ENCODE measurements at regions not wholly inside any gene's neighbourhood (a gene's known extent, or its start where the extent isn't known, plus 50 kb on each side); places are given as distances from the start of the nearest gene placed in this dataset.

DNA sequence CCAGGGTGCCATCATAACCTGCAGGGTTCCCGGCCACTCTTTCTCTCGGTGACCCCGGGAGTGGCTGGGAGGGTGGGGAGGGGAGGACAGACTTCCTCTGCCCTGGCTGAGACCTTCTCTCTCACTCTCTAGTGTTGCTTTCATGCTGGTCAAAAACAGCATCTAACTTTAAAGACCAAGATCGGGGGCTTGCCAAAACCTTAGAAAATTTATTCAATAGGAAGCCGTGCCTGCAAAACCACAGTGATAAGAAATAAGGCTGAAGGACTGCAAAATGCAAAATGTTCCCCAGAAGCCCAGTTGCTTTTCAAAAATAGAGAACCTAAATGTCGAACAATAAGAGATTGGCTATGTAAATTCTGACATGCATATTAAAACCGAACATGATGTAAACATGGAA is 344.0 kb downstream of the FOXL1 start:
- no peak for DNase-seq

DNA sequence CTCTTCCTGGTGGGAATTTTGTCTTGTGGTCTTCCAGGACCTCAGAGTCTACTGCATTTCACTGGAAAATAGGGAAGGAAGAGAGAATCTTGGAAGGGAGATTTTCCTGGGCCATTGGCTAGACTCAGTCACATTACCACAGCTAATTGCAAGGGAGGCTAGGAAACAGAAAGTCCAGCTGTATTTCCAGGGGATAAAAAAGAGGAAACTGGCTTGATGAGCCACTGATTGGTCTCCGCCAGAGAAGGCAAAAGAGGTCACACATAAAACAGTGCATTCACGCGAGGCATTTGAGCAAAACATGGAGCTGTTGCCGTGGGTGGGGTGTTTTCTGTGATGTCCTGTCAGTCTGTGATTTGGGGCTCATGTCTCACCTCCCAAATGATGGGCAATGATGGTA is 345.3 kb downstream of the FOXL1 start:
- DNase-seq: no peak

DNA sequence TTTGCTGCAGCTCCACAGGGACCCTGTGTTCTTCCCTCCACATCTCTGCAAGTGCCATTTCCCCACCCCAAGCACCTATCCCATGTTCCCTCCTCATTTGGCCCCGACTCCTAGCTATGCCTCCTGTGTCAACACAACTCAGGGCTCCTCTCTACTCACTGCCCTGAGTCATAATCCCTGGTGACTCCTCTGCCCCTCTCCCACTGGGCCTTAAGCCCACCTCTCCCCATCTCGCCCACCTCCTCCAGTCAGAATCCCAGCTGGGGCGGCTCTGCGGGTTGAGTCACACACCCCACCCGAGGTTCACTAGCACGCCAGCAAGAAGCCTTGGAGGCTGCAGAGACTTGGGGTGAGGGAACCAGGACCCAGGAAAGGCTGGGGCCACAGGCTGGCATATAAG is 346.2 kb downstream of the FOXL1 start:
- DNase-seq: no peak

DNA sequence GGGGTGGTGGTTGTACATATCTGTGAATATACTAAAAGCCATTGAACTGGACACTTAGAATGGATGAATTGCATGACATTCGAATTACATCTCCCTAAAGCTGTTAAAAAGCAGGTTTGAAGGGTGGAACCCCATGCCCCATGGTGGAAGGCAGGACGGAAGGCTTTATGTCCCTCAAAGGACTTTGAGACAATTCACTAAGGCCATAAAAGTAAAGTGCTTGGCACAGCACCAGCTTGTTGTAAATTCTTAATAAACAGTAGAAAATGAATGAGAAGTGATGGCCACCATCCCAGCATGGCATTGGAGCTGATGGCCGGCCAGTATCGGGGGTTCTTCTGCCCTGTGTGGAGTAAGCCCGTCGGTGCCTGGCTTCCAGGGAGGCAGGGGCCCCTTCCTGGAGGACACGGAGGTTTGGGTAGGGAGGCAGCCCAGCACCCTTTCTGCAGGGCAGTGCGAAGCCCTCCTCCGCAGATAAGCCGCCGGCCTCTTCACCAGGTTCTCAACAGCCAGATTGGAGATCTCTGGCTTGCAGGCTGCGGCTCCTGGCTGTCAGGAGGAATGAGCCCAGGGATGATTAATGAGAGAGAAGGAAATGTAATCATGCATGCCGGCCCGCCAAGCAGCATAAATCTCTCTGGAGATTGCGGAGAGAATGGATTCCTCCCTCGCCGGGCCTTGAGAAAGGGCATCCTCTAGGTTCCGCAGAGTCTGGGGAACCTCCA is 346.9 kb downstream of the FOXL1 start:
- DNase-seq: no peak

DNA sequence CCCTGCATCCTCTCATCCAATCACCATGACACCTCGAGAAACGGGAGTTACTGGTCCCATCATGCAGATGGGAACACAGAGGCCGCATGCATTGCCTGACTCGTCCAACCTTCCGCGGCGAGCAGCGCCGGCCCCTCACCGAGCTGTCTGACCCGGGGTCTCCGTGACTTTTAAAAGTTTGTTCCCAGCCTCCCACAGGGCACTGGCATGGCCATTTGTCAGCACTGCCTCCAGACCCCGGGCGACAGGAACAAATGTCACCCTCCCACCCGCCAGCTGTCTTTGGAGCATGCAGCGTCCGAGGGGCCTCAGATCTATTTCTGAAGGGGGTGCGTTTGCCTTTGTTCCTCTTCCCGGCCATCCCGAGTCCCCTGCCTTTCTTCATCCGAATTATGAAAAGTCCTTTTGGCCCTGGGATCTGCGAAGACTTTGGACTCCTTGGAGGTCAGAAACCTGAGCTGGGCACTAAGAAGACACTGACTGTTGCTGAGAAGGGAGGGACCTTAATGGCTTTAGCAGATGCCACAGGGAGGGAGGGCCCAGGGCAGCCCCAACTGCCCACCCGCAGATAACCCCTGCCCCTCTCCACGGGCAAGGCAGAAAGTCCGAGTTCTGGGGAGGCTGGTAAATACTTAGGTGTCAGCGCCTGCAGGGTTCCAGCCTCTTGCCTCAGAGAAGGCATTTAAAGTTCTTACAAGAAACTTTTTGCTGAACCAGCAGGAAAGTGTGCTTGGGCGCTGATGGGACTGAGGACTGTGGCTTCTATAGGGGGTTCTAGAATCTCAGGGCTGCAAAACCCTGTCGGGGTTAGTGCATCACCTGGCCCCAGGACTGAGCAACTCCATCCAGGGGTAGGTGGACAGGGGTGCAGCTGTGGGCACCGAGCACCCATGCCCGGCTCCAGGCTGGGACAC is 348.1 kb downstream of the FOXL1 start:
- DNase-seq: no peak

DNA sequence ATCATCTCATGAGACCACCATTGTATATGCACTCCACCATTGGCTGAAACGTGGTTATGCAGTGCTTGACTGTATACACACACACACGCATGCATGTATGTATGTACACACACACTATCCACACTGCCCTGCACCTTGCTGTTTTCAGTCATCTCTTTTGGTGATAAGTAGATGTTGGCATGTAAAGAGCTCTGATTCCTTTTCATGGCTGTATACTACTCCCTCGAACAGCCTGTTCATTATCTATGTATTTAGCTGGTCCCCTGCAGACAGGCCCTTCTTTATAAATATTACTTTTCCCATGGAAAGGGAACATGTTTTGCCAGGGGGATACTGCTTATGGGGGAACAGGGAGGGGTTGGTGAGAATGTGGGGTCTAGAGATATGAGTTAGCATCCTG is 349.4 kb downstream of the FOXL1 start:
- no peak for DNase-seq

DNA sequence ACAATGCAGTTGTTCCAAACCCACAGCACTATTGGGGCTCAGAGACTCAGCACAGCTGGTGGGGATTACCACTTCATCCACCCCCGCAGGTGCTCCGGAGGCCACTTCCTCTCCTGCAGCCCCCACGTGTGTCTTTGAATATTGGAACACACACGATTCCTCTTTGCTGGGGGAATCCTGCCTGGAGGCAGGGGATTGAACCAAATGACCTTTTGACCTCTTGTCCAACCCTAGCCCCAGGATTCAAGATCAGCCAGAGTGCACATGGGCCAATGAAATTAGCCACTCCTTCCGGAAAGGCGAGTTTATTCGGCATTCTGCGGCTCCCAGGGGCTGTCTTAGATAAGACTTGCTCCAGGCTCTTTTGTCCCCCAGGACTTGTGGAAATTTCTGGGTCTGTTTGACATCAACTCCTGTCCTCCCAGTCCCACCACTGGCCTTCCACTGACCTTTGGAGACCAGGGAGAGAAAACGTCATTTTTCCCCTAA is 350.2 kb downstream of the FOXL1 start:
- DNase-seq: no peak

DNA sequence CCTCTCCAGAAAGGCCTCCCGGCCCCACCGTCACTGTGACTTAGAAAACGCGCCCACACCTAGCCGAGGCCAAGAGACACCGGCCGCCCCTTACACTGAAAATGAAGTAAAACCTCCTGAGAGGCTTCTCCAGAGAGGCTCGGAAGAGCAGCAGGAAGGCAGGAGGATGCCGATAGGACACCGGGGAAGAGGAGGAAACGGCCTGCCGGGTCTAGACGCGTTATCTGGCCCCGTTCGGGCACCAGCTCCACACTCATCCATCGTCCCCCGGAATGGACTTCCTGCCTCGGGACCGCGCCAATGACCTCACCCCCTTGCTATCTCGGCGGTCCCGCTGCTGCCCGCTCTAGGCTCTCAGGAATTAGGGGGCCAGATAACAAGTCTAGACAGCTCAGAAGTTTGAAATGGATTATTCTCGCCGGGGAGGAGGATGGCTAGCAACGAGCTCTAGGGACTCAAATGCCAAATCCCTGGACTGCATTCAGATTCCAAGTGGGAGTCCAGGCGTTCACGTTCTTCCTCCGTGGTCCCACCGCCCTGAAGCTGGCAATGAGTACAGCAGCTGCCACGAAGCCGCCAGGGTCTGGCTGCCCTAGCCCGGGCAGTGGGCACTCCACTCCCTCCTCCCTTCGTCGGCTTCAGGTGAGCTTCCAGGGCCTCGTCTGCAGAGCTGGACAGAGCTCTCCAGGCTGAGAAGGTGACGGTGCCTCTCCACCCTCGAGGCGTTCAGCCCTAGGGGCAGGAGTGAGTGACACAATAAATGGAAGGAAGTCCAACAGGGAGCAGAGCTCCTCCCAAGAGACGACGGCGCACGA is 350.9 kb downstream of the FOXL1 start:
- DNase-seq: no peak

DNA sequence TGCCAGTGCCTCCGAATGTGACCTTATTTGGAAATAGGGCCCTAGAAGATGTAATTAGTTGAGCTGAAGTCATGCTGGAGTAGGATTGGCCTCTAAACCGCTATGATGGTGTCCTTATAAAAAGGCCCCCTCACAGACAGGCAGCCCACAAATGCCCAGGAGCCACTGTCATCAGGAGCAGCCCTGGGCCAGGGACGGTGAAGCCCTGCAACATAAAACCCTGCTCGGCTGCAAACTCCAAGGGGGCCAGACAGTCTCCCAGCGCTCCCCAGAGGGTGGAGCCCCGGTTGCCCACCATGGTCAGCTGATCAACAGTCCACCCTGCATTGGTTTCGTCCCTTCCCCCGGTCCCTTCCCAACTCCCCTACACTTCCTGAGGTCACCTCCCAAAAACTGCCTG is 351.7 kb downstream of the FOXL1 start:
- no peak for DNase-seq

DNA sequence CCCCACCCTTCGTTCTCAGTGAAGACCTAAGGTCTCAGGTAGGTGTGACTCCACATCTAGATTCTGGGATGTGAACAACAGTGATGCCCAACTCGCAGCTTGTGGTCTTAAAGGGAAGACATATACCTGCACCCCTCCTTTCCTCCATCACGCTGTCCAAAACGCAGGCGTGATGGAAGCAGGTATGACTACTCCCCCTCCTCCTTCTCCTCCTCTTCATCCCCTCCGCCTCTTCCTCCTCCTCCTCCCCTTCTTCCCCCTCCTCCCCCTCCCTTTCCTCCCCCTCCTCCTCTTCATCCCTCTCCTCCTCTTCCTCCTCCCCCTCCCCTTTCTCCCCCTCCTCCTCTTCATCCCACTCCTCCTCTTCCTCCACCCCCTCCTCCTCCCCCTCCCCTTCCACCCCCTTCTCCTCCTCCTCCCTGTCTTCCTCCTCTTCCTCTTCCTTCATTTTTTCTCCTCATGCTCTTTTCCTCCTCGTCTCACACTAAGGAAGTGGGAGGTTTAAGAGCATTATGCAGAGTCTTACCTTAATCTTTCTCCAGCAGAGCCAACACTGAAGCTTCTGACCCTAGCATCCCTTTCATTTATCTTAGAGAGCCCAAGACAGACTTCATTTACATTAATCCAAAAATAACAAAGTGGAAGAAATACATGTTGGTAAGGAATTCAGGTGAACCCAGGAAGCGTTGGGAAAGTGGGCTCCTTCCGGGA is 352.5 kb downstream of the FOXL1 start:
- no peak for DNase-seq

DNA sequence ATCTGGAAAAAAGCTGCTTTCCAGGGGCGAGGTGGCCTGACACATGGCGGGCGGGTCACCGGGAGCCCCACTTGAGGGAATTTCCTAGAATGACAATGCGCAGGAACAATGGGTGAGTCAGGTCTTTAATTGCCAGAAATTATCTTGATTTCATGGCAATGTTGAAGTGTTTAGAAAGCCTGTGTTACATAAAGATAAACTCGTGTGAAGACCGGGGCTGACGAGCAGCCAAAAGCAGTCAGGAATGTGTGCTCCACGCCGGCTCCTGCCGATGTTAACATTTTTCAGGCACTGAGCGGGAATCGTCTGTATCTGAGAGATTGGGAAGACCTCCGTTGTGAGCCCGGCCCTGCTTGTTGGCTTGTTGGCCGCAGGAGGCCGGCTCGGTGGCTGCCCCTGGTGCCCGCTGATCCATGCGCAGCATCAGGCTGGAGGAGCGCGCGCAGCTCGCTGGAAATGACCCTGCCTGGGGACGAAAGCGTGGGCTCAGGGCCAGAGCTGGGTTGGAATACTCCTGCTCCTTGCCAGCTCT is 353.1 kb downstream of the FOXL1 start:
- DNase-seq: no peak

DNA sequence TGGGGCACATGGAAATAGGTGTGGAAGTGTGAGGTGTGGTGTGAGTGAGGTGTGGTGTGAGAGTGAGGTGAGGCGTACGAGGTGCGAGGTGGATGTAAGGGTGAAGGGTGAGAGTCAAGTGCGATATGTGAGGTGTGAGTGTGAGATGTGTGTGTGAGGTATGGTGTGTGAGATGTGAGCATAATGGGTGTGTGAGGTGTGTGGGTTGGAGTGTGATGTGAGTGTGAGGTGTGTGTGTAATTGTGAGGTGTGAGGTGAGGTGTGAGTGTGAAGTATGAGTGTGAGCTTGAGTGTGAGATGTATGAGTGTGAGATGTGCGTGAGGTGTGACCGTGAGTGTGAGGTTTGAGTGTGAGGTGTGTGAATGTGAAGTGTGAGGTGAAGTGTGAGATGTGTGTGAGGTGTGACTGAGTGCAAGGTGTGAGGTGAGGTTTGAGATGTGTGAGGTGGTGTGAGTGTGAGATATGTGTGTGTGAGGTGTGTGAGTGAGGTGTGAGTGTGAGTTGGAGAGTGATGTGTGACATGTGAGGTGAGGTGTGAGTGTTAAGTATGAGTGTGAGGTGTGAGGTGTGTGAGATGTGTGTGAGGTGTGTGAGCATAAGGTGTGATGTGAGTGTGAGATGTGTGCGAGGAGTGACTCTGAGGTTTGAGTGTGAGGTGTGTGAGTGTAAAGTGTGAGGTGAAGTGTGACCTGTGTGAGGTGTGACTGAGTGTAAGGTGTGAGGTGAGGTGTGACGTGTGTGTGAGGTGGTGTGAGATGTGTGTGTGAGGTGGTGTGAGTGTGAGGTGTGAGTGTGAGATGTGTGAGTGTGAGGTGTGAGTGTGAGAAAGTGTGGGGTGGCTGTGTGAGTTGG is 354.0 kb downstream of the FOXL1 start:
- no peak for DNase-seq

DNA sequence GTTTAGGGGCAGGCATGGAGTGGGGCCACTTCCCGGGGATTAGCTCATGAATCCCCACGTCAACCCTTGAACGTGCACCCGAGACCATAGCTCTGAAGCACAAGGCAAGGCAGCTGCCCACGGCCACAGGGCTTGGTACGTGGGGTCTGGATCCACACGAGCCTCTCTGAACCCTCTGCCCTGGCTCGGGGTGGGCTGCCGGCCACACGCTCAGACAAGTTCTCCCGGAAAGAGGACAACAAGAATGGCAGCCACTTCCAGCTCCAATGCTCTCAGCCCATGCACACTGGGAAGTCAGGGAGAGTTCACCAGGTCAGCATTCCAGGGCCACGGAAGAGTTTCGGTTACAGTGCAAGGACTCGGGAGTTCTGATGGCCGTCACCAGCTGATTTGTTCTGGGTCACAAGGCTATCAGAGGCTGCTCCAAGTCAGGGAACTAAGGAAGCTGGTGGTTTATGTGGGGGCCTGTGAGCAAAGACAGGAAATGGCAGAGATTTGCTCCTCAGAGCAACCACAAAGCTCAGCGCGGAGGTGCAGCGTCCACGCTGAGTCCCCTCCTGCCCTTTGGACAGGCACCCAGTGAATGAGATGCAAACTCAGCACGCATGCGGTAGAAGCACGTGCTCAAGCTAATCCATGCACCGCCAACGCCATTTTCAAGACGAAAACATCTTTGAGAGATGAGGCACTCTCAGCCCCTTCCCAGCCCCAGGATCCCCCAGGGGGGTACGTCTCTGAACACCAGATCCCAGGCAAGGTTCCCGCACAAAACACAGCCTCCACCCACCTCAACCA is 356.4 kb downstream of the FOXL1 start:
- DNase-seq: no peak

DNA sequence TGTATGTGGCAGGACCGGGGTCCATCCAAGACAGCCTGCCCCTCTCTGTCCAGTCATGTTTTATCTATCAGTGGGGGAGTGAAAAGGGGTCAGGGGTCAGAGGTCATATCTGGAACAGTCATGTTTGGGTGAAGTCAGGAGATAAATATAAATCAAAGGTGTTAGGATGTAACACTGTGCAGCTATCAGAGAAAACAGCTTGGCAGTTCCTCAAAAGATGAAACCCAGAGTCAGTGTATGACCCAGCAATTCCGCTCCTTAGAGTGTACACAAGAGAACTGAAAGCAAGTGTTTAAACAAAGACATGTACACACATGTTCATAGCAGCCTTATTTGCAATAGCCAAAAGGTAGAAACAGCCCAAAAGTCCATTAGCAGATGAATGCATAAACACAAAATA is 361.3 kb downstream of the FOXL1 start:
- no peak for DNase-seq

DNA sequence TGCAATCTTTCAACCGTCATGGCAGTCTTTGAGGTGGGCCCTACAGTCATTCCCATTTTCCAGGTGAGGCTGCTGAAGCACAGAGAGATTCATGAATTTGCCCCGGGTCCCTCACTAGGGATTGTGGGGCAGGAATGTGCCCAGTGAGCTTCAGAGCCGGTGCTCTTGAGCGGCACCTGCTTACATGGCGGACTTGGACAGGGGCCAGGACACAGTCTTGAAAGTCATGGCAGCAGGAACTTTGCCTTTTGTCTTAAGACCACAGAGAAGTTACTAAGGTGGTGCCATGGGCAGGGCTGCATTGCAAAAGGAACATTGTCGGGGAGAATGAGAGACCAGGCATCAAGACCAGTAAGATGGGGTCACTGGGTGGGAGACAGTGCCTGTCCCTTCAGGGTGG is 363.4 kb downstream of the FOXL1 start:
- DNase-seq: no peak

DNA sequence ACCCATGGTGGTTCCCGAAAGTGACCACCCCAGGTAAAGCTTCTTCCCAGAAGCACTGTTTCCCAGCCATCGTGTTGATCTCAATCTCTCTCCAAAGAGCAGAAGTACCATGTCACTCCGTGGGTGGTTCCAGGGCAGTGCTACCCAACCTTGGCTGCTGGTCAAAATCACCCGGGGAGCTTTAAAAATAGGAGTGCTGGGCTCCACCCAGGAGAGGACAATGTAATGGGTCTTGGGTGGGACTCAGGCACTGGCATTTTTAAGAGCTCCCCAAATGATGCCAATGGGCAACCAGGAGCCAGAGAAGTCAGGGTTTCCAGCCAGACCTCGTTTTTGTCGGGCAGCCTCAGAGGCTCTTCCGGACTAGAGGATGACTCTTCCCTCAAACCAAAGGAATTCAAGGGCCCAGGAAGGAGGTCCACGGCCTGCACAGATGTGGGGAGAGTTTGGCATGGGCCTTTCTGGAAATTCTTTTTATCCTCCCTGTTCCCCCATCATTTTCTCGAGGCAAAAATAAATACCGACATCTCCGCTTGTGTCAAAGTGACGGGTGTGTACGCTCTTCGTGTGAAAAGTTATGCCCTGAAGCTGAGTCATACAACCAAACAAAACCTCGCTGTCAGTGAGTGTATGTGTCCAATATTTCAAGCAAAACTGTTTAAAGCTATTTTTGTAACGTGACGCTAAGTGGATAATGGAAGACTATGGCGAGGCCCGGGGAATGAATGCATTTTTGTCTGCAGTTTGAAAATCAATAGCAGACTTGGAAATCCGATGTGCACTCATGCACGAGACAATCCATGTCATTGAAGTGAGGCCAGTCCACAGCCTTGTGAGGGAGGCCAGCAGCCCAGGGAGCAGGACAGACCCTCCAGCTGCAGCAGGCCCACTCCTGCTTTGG is 364.1 kb downstream of the FOXL1 start:
- DNase-seq: no peak

DNA sequence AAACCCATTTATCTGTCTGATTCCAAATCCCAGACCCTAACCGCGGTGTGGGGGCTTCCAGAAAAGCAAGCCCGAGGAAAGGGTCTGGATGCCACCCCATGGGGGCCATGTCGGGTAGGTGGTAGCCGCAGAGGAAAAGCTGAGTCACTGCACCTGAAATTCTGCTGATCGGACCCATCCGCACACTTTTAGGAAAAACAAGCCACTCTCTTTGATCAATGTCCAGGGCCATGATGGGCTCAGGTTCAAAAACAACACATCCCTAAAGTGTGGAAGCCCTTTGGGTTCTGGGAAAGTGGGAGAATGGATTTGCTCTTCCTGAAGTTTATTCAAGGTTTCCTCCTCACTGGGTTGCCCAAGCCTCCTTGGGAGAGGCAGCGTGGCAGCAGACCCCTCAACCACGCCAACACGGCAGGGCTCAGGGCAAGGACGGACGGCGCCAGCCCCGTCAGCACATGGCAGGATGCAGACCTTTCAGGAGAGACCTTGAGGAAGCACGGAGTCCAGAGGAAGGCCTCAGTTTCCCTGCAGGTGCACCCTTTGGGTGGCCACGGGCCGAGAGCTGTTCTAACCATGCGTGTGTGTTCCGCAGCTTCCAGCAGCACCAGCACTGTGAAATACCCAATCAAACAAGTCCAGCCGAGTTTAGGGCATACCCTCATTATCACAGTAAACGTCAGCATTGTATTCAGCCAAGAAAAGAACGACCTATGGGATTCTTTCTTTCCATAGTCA is 367.0 kb downstream of the FOXL1 start:
- no peak for DNase-seq

DNA sequence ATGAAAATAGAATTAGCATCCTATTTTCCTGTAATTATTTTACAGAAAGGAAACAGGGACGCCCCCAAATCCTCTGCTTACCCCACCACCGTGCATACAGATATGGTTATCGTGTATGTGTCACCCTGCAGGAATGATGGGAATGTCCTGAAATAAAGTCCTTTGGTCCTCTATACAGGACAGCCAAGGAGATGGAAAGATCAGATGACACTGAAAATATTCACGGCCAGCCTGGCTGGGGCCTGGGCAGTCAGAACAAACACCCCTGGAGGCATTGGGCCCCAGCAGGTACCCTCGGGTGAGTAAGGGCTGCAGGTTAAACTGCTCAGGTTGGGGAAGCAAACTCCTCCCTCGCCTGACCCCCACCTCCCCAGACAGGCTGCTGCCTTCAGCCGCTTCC is 368.0 kb downstream of the FOXL1 start:
- no peak for DNase-seq

DNA sequence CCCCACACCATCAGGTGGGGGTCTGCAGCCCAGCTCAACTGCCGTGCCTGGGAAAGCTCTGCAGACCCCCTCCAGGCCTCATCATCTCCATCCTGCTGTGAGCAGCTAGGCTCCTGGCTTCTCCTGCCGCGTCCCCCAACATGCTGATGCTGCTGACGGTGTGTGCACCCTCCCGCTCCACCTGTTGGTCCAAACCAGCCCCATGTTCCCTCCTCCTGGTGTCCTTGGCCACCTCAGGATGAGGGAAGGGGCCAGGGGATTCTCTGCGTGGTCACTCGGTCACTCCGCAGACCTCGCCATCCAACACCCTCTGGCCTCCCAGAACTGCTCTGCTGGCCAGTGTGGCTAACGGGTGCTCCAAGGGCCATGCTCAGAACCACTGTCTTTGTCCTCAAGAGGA is 368.6 kb downstream of the FOXL1 start:
- no peak for DNase-seq

Measured in stimulated activated naive CD4-positive, alpha-beta T cell treated with Interleukin-2 at 50 U/mL for 16 hours (primary cell).